ENCODE measurements at regions not wholly inside any gene's neighbourhood (a gene's known extent, or its start where the extent isn't known, plus 50 kb on each side); places are given as distances from the start of the nearest gene placed in this dataset.

GRCh38 chr1:208523007-208523406 is 278.8 kb upstream of the PLXNA2 start:
- no peak overlapping the region for H3K27ac Mint-ChIP-seq
- H3K9me3 Mint-ChIP-seq: no peaks in the 10 kb centered on the region
- no peak for DNase-seq
- peaks cover 6% of the 10 kb centered on the region for H3K27me3 Mint-ChIP-seq (ENCODE audit: low read depth)
- H3K36me3 Mint-ChIP-seq (ENCODE audit: insufficient read depth in 2 of 2): no peaks in the 10 kb centered on the region
- no peak overlapping the region for H3K4me3 Mint-ChIP-seq
- no peak for ATAC-seq (replicated peaks in 1 of 2)
- H3K4me1 Mint-ChIP-seq (ENCODE audit: low read depth): no peaks in the 10 kb centered on the region

DNA sequence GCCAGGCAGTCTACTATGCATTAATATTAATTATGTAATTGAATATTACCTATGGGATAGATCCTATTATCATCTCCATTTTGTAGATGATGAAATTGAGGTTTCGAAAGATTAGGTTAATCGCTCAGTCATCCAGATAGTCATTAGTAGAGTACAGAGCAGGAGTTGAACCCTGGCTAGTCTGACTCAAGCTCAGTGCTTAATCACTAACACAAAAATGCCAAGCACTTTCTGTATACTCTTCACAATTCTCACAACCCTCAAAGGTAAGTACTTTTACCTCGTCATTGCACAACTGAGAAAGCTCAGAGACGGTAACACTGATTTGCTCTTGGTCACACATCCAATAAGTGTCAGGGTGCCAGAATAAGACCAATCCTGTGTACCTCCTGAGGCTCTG is 280.2 kb upstream of the PLXNA2 start:
- H3K4me3 Mint-ChIP-seq: no peak overlapping the region
- H3K27me3 Mint-ChIP-seq (ENCODE audit: low read depth): peaks cover 6% of the 10 kb centered on the region
- no peaks in the 10 kb centered on the region for H3K9me3 Mint-ChIP-seq
- DNase-seq: no peak
- no peak for ATAC-seq (replicated peaks in 1 of 2)
- no peaks in the 10 kb centered on the region for H3K36me3 Mint-ChIP-seq (ENCODE audit: insufficient read depth in 2 of 2)
- no peaks in the 10 kb centered on the region for H3K4me1 Mint-ChIP-seq (ENCODE audit: low read depth)
- no peak overlapping the region for H3K27ac Mint-ChIP-seq

DNA sequence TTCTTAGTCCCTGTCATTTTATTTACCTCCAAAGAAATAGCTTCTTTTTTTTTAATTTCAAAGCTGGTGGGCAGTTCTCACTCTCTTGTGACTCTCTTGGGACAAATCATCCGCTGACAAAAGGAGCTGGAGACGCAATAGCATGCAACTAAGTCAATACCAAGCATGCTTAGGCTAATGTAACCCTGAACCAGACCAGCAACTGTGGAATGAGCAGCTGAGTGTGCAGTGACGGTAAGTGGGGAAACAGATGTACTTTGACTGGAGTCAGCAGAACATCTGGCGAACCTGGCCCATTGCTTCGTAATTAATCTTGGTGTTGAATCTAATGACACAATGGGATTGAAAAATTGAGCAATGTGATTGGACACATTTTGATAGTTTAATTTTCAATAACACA is 280.7 kb upstream of the PLXNA2 start:
- DNase-seq (no peak), ATAC-seq (replicated peaks in 1 of 2) (no peak)
- Mint-ChIP-seq H3K4me1 (ENCODE audit: low read depth) (no peaks in the 10 kb centered on the region), H3K9me3 (no peaks in the 10 kb centered on the region), H3K27me3 (ENCODE audit: low read depth) (peaks cover 6% of the 10 kb centered on the region), H3K36me3 (ENCODE audit: insufficient read depth in 2 of 2) (no peaks in the 10 kb centered on the region), H3K4me3 (no peak overlapping the region), H3K27ac (no peak overlapping the region)

DNA sequence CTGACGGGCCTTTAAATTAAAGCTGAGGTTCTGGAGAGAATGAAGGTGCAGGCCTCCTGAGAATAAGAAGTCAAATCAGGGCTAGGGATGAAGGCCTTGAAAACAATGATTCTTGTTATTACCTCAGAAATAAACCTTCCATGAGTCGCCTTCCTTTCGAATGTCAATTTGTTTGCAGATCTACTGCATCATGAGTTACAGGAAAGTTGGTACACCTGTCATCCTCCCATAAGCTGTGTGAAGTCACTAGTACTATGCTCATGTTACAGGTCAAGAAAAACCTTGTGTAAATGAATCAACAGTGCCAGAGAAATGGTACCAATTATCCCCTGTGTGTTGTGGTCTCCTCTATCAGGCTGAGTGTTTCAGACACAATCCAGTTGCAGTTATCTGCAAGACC is 281.2 kb upstream of the PLXNA2 start:
- no peak for DNase-seq
- H3K9me3 Mint-ChIP-seq: no peaks in the 10 kb centered on the region
- ATAC-seq (replicated peaks in 1 of 2): no peak
- no peak overlapping the region for H3K27ac Mint-ChIP-seq
- H3K4me1 Mint-ChIP-seq (ENCODE audit: low read depth): no peaks in the 10 kb centered on the region
- peaks cover 6% of the 10 kb centered on the region for H3K27me3 Mint-ChIP-seq (ENCODE audit: low read depth)
- H3K4me3 Mint-ChIP-seq: no peak overlapping the region
- no peaks in the 10 kb centered on the region for H3K36me3 Mint-ChIP-seq (ENCODE audit: insufficient read depth in 2 of 2)

- H3K9me3 Mint-ChIP-seq: no peaks in the 10 kb centered on the region
- no peak overlapping the region for H3K27ac Mint-ChIP-seq
- no peak for ATAC-seq (replicated peaks in 1 of 2)
- H3K36me3 Mint-ChIP-seq (ENCODE audit: insufficient read depth in 2 of 2): no peaks in the 10 kb centered on the region
- peaks cover 6% of the 10 kb centered on the region for H3K27me3 Mint-ChIP-seq (ENCODE audit: low read depth)
- no peak overlapping the region for H3K4me3 Mint-ChIP-seq
- no peak for DNase-seq
- no peaks in the 10 kb centered on the region for H3K4me1 Mint-ChIP-seq (ENCODE audit: low read depth)
These were observed 282.5 kb upstream of the PLXNA2 start for GRCh38 chr1:208526613-208527125.

DNA sequence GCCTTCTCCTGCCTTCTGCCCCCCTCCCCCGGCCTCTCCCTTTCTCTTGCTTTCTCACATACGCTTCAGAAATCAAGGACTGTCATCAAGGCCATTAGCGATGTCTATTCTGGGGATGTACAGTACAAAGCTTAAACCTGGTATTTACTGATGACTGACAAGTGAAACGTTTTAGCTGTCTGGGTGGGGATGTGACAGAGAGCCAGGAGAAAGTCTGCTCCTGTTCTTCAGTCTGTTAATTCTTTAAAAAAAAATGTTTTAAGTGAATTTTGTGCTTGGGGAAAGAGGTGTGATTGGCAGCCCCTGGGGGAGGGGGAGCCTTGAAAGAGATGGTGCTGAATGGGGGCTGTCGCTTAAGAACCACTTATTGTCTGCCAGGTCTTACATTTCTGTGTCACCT is 283.0 kb upstream of the PLXNA2 start:
- Mint-ChIP-seq H3K4me3 (no peak overlapping the region), H3K27me3 (ENCODE audit: low read depth) (peaks cover 11% of the 10 kb centered on the region), H3K9me3 (no peaks in the 10 kb centered on the region), H3K36me3 (ENCODE audit: insufficient read depth in 2 of 2) (no peaks in the 10 kb centered on the region), H3K4me1 (ENCODE audit: low read depth) (no peaks in the 10 kb centered on the region), H3K27ac (no peak overlapping the region)
- DNase-seq (no peak), ATAC-seq (replicated peaks in 1 of 2) (no peak)

DNA sequence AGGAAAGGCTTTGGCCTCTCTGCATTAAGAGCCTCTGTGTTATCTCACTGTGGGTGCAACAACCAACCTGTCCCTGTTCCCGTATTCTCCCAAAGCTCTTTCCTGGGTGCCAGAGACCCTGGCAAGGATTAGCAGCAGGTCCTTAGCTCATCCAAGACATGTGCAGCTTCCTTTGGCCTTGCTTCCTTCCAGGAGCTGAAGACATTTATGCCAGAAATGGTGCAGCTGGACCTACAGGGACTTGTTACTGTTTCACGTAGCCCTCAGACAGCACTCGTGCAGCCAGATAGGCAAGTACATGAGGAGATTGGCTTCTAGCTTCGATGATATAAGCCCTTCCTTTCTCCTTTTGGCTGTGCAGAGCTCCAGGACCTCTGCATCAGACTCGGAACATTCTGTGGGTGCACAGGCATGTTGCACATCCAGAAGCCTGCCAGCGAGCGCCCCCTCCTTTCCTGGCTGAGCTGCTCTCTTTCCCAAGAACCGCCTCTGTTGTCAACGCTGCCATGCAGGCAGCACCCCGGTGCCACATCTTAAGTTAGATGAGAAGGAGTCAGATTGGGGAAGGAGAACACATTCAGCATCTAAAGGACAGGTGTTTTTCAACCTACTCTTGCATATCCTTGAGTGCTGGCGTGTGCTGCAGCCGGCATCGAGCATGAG is 284.5 kb upstream of the PLXNA2 start:
- H3K27ac Mint-ChIP-seq: no peak overlapping the region
- no peak overlapping the region for H3K4me3 Mint-ChIP-seq
- DNase-seq (no peak), ATAC-seq (replicated peaks in 1 of 2) (no peak)
- no peaks in the 10 kb centered on the region for H3K9me3 Mint-ChIP-seq
- H3K36me3 Mint-ChIP-seq (ENCODE audit: insufficient read depth in 2 of 2): no peaks in the 10 kb centered on the region
- peaks cover 16% of the 10 kb centered on the region for H3K27me3 Mint-ChIP-seq (ENCODE audit: low read depth)
- no peaks in the 10 kb centered on the region for H3K4me1 Mint-ChIP-seq (ENCODE audit: low read depth)

DNA sequence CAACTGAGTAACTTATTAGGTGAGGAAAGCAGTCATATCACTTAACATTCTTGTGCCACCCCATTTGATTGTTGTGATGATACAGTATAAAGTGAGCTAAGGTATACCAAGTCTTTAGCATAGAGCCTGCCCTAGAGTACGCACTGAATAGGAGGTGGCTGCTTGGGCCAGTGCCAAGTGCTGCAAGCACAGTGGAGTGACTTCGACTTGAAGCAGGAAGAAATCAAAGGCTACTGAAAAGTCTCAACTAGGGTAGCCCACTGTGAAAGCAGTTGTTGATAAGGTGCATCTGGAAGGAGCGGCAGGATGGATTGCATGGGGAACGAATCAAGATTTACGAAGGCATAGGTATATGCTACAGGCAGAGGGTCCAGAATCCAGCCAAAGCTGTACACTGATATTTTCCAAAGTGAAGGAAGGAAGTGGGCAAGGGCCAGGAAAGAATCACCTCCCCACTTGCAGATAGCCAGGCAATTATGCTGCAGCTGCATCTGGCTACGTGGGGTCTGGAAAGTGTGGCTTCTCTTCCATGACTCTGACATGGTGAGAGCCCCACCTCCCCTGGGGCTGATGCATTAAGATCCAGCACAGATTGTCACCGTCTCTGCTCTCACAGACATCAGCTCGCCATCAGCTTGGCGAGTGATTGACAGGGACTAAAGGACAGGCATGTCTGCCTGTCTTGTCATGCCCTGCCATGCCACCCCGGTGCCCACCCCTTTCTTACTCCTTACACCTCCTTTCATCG is 287.0 kb upstream of the PLXNA2 start:
- no peaks in the 10 kb centered on the region for H3K4me1 Mint-ChIP-seq (ENCODE audit: low read depth)
- H3K27ac Mint-ChIP-seq: no peak overlapping the region
- no peak for DNase-seq
- no peak overlapping the region for H3K4me3 Mint-ChIP-seq
- H3K9me3 Mint-ChIP-seq: no peaks in the 10 kb centered on the region
- no peak for ATAC-seq (replicated peaks in 1 of 2)
- H3K36me3 Mint-ChIP-seq (ENCODE audit: insufficient read depth in 2 of 2): no peaks in the 10 kb centered on the region
- H3K27me3 Mint-ChIP-seq (ENCODE audit: low read depth): peaks cover 19% of the 10 kb centered on the region

GRCh38 chr1:208533746-208534598 is 289.8 kb upstream of the PLXNA2 start:
- Mint-ChIP-seq H3K27me3 (ENCODE audit: low read depth) (peaks cover 19% of the 10 kb centered on the region), H3K4me3 (no peak overlapping the region), H3K36me3 (ENCODE audit: insufficient read depth in 2 of 2) (no peaks in the 10 kb centered on the region), H3K27ac (no peak overlapping the region), H3K4me1 (ENCODE audit: low read depth) (no peaks in the 10 kb centered on the region), H3K9me3 (no peaks in the 10 kb centered on the region)
- ATAC-seq (replicated peaks in 1 of 2) (no peak), DNase-seq (no peak)

DNA sequence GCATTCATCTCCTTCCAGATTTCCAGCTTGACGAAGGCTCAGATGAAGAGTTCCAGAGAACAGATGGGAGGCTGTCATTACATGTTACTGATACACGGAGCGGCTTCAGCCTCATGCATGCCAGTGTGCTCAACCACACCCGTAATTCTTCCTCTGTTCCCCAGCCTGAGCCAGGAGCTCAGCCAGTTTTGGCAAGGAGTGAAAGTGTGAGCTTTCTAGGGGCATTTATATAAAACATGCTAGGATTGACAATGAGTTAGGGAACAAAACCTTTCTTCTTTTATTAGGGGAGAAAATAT is 290.4 kb upstream of the PLXNA2 start:
- ATAC-seq (replicated peaks in 1 of 2) (no peak), DNase-seq (no peak)
- Mint-ChIP-seq H3K9me3 (no peaks in the 10 kb centered on the region), H3K27me3 (ENCODE audit: low read depth) (peaks cover 19% of the 10 kb centered on the region), H3K4me3 (no peak overlapping the region), H3K27ac (no peak overlapping the region), H3K4me1 (ENCODE audit: low read depth) (no peaks in the 10 kb centered on the region), H3K36me3 (ENCODE audit: insufficient read depth in 2 of 2) (no peaks in the 10 kb centered on the region)

GRCh38 chr1:208534979-208535378 is 290.8 kb upstream of the PLXNA2 start:
- DNase-seq: no peak
- Mint-ChIP-seq H3K36me3 (ENCODE audit: insufficient read depth in 2 of 2) (no peaks in the 10 kb centered on the region), H3K27ac (no peak overlapping the region), H3K27me3 (ENCODE audit: low read depth) (peaks cover 19% of the 10 kb centered on the region), H3K4me3 (no peak overlapping the region), H3K9me3 (no peaks in the 10 kb centered on the region), H3K4me1 (ENCODE audit: low read depth) (no peaks in the 10 kb centered on the region)
- ATAC-seq (replicated peaks in 1 of 2): no peak

DNA sequence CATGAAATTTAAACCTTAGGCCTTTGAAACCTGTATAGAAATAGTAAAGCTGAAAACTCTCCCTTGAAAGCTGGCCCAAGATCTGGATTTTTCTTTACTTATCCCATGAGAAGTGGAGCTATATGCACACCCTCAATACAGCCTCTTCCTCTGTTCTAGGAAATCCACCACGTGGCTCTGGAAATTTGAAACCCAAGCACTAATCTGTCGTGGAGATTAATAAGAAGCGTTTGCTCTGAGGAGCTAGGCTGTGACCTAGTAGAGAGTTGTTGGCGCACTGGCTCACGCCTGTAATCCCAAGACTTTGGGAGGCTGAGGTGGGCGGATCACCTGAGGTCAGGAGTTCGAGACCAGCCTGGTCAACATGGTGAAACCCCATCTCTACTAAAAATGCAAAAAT is 291.3 kb upstream of the PLXNA2 start:
- H3K4me1 Mint-ChIP-seq (ENCODE audit: low read depth): no peaks in the 10 kb centered on the region
- DNase-seq: no peak
- H3K9me3 Mint-ChIP-seq: no peaks in the 10 kb centered on the region
- peaks cover 19% of the 10 kb centered on the region for H3K27me3 Mint-ChIP-seq (ENCODE audit: low read depth)
- ATAC-seq (replicated peaks in 1 of 2): no peak
- no peak overlapping the region for H3K27ac Mint-ChIP-seq
- H3K36me3 Mint-ChIP-seq (ENCODE audit: insufficient read depth in 2 of 2): no peaks in the 10 kb centered on the region
- no peak overlapping the region for H3K4me3 Mint-ChIP-seq

- no peak overlapping the region for H3K27ac Mint-ChIP-seq
- H3K4me3 Mint-ChIP-seq: no peak overlapping the region
- ATAC-seq (replicated peaks in 1 of 2) (no peak), DNase-seq (no peak)
- H3K9me3 Mint-ChIP-seq: no peaks in the 10 kb centered on the region
- H3K36me3 Mint-ChIP-seq (ENCODE audit: insufficient read depth in 2 of 2): no peaks in the 10 kb centered on the region
- H3K4me1 Mint-ChIP-seq (ENCODE audit: low read depth): no peaks in the 10 kb centered on the region
- H3K27me3 Mint-ChIP-seq (ENCODE audit: low read depth): peaks cover 19% of the 10 kb centered on the region
These were observed 292.0 kb upstream of the PLXNA2 start for GRCh38 chr1:208536212-208536611.

Measured in activated T-cell treated with anti-CD3 and anti-CD28 coated beads, Interleukin-2, amount 50 U/mL, for 72 hours (primary cell).